ENCODE measurements at regions not wholly inside any gene's neighbourhood (a gene's known extent, or its start where the extent isn't known, plus 50 kb on each side); places are given as distances from the start of the nearest gene placed in this dataset.

DNA sequence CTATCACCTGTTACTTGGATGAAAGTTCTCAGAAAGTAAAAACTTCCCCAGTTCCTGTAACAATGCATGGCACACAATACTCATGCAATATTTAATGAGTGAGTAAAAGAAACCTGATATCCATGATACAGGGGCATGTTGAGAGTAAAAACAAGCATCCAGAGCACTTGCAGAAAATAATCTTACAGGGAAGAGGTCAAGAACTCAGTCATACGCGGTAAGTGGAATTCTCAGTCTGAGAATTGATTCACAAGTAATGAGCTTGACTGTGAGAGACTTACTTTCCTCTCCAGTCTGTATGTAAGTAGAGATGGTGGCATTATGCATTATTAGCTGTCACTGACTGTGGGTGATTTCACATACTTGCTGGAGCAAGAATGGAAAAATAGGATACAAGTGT lies 976.9 kb downstream of the BRINP3 start:
- DNase-seq = no peak
- no peaks in the 10 kb centered on the region for H3K27me3 Mint-ChIP-seq
- H3K4me1 Mint-ChIP-seq = no peaks in the 10 kb centered on the region
- H3K9me3 Mint-ChIP-seq = peaks cover 8% of the 10 kb centered on the region
- H3K36me3 Mint-ChIP-seq (ENCODE audit: low read depth) = no peaks in the 10 kb centered on the region
- no peak overlapping the region for H3K4me3 Mint-ChIP-seq
- intact Hi-C loops (cut with micrococcal nuclease) = no loop called here
- no peak overlapping the region for H3K27ac Mint-ChIP-seq

DNA sequence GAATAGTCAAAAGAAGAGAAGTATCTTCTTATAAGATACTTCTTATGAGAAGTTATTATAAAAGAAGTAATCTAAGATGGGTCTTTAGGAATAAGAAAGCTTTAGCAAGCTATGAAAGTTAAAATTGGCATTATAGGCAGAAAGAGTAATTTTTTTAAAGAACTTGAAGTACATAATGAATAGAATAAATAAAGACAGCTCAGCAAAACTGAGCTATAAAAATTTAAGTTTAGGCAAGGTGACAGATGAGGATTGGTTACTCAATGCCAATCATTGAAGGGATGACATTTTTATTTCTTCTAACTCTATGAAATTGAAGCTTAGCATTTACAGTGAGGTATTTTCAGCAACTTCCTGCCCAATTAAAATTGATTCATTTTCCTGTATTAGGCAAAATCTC lies 966.8 kb downstream of the BRINP3 start:
- intact Hi-C loops (cut with micrococcal nuclease) = no loop called here

DNA sequence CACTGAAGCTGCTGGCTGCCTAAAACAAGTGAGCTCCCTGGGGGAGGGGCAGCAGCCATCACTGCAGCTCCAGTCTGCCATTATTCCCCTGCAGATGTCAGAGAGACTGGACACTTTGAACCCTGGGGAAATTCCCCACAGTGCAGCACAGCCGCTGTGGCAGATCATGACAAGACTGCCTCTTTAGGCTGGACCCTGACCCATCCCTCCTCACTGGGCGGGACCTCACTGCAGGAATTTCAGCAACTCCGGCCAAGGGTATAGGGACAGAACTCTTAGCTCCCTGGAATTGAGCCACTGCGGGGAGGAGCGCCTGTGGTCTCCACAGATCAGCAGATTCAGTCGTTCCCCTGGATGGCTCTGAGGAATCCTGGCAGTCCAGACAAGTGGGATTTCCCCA lies 964.6 kb downstream of the BRINP3 start:
- no peaks in the 10 kb centered on the region for H3K9me3 Mint-ChIP-seq
- no peaks in the 10 kb centered on the region for H3K4me1 Mint-ChIP-seq
- no peaks in the 10 kb centered on the region for H3K27me3 Mint-ChIP-seq
- no peak overlapping the region for H3K27ac Mint-ChIP-seq
- no peak for DNase-seq
- no peaks in the 10 kb centered on the region for H3K36me3 Mint-ChIP-seq (ENCODE audit: low read depth)
- intact Hi-C loops (cut with micrococcal nuclease) = no loop called here
- no peak overlapping the region for H3K4me3 Mint-ChIP-seq

More for the DNA sequence above, 966.8 kb downstream of the BRINP3 start:
- no peaks in the 10 kb centered on the region for H3K4me1 Mint-ChIP-seq
- DNase-seq = no peak
- no peaks in the 10 kb centered on the region for H3K36me3 Mint-ChIP-seq (ENCODE audit: low read depth)
- no peak overlapping the region for H3K27ac Mint-ChIP-seq
- peaks cover 4% of the 10 kb centered on the region for H3K9me3 Mint-ChIP-seq
- H3K4me3 Mint-ChIP-seq = no peak overlapping the region
- H3K27me3 Mint-ChIP-seq = no peaks in the 10 kb centered on the region

DNA sequence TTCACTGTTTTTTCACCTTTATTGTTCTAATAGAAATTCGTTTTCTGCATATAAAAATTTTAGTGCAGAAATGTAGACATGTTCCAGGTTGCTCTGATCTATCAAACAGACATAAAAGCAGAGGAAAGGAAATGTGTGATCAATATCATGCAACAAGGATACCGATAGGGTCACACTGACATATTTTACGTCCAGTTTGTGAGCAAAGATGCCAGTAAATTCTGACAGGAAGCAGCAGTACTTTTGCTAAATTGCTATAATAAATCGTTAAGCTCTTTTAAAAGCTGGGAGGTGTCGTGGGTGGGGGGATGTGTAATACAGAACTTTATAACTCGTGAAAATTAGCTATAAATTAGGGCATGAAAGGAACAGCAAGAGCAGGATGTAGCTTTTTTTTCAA lies 955.2 kb downstream of the BRINP3 start:
- Mint-ChIP-seq H3K4me1 (no peaks in the 10 kb centered on the region), H3K27me3 (no peaks in the 10 kb centered on the region), H3K36me3 (ENCODE audit: low read depth) (no peaks in the 10 kb centered on the region), H3K4me3 (no peak overlapping the region), H3K9me3 (peaks cover 3% of the 10 kb centered on the region), H3K27ac (no peak overlapping the region)
- no peak for DNase-seq
- intact Hi-C loops (cut with micrococcal nuclease) = no loop called here

DNA sequence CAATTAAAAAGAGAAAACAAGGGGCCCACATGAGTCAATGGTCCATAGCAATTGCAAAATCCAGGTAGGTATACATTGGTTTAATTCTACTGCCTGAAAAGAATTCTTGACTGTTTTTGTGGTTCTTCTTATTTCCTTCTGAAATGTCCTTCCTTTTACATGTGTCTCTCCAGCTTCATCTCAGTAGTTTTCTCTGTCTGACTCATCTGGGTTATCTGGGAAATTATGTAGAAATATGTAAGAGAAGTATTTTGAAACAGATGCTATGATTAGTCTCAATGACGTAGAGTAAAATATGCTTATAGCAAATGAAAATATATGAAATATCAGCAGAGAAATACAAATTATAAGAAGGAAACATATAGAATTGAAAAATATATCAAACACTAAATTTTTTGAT lies 953.2 kb downstream of the BRINP3 start:
- no peaks in the 10 kb centered on the region for H3K36me3 Mint-ChIP-seq (ENCODE audit: low read depth)
- DNase-seq = no peak
- H3K9me3 Mint-ChIP-seq = peaks cover 3% of the 10 kb centered on the region
- no peak overlapping the region for H3K27ac Mint-ChIP-seq
- H3K27me3 Mint-ChIP-seq = no peaks in the 10 kb centered on the region
- no peak overlapping the region for H3K4me3 Mint-ChIP-seq
- no peaks in the 10 kb centered on the region for H3K4me1 Mint-ChIP-seq
- intact Hi-C loops (cut with micrococcal nuclease) = no loop called here

DNA sequence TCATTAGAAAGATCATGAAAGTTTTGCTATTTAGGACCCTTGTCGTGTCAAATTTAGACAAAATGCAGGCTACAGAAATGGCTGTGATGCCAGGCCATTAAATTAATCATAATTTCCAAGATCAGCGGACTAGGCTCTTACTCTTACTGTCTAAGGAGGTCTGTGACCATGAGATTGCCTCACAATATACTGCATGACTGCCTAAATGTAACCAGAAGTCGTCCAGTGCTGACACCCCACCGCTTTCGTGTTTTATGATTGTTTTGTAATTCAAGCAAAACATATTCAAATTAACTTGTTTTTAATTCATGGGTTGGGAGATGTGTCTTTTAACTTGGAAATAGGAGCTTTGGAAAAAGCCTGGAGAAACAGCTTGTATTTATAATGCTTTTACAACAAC lies 947.5 kb downstream of the BRINP3 start:
- DNase-seq = no peak
- H3K4me3 Mint-ChIP-seq = no peak overlapping the region
- no peaks in the 10 kb centered on the region for H3K4me1 Mint-ChIP-seq
- intact Hi-C loops (cut with micrococcal nuclease) = no loop called here
- no peaks in the 10 kb centered on the region for H3K9me3 Mint-ChIP-seq
- H3K36me3 Mint-ChIP-seq (ENCODE audit: low read depth) = no peaks in the 10 kb centered on the region
- no peak overlapping the region for H3K27ac Mint-ChIP-seq
- no peaks in the 10 kb centered on the region for H3K27me3 Mint-ChIP-seq

DNA sequence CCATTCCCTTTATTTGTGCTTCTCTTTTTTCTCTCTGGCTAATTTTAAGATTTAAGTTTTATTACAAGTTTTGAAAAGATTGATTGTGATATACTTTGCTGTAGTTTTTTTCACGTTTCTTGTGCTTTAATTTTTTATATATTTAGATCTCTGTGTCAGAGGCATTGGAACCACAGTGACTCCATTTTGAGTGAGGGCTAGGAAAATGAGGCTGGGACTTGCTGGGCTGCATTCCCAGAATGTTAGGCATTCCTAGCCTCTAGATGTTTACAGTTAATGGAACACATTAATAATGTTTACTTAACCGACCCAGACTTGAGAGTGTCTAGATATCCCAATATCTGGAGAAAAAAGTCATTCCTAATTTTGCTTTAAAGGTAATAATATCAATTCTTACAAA lies 939.4 kb downstream of the BRINP3 start:
- intact Hi-C loops (cut with micrococcal nuclease) = no loop called here
- Mint-ChIP-seq H3K4me3 (no peak overlapping the region), H3K27ac (no peak overlapping the region), H3K36me3 (ENCODE audit: low read depth) (no peaks in the 10 kb centered on the region), H3K4me1 (no peaks in the 10 kb centered on the region), H3K27me3 (no peaks in the 10 kb centered on the region), H3K9me3 (no peaks in the 10 kb centered on the region)
- DNase-seq = no peak

DNA sequence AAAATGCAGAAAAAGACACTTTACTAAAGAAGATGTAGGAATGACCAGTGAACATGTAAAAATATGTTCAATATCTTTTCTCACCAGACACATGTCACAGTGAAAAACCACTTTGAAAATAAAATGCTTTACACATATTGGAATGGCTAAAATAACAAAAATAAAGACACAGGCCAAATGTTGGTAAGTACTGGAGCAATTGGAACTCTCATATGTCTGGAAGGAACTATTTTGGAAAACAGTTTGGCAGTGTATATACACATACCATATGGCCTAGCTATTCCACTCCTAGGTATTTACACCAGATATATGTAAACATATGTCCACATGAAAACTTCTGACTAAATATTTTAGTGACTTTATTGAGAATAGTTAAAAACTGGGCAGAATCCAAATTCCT lies 927.2 kb downstream of the BRINP3 start:
- Mint-ChIP-seq H3K9me3 (no peaks in the 10 kb centered on the region), H3K36me3 (ENCODE audit: low read depth) (no peaks in the 10 kb centered on the region), H3K27me3 (no peaks in the 10 kb centered on the region), H3K4me3 (no peak overlapping the region), H3K27ac (no peak overlapping the region), H3K4me1 (no peaks in the 10 kb centered on the region)
- intact Hi-C loops (cut with micrococcal nuclease) = no loop called here
- DNase-seq = no peak

DNA sequence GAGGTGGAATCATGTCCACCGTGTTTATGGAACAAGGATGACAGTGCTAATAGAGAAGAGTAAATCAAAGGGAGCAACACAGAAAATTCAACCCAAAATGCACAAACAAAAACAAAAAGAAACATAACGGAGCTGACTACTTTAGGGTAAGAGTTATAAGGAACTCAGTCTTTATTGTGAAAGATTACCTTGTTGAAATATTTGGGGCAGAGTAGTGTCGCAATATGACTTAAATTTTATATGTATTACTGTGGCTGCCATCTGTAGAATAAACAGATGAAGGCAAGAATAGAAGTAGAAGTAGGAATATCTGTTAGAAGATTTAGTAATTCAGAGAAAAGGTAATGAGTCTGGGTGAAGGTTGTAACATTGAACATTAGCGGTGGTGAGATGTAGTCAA lies 913.9 kb downstream of the BRINP3 start:
- Mint-ChIP-seq H3K27me3 (no peaks in the 10 kb centered on the region), H3K4me3 (no peak overlapping the region), H3K9me3 (no peaks in the 10 kb centered on the region), H3K4me1 (no peaks in the 10 kb centered on the region), H3K27ac (no peak overlapping the region), H3K36me3 (ENCODE audit: low read depth) (no peaks in the 10 kb centered on the region)
- no peak for DNase-seq
- intact Hi-C loops (cut with micrococcal nuclease) = no loop called here

DNA sequence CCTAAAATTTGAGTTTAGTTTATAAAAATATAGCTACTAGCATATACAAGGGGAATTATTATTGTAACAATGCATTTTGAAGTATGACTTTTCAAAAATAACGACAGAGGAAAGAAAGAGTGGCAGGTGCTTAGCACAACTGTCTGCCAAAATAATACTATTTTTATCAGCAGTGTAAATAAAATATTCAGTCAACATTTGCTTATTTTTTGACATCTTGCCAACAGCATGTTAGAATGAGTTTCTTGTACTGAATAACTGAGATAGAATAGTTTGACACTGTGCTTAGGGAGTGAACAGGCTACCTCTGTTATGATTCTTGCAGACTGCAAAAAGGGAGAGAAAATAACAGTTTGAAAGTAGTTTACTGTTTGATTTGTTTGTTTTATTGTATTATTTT lies 909.8 kb downstream of the BRINP3 start:
- intact Hi-C loops (cut with micrococcal nuclease) = no loop called here
- Mint-ChIP-seq H3K4me1 (no peaks in the 10 kb centered on the region), H3K27me3 (no peaks in the 10 kb centered on the region), H3K27ac (no peak overlapping the region), H3K9me3 (no peaks in the 10 kb centered on the region), H3K4me3 (no peak overlapping the region), H3K36me3 (ENCODE audit: low read depth) (no peaks in the 10 kb centered on the region)
- DNase-seq = no peak

DNA sequence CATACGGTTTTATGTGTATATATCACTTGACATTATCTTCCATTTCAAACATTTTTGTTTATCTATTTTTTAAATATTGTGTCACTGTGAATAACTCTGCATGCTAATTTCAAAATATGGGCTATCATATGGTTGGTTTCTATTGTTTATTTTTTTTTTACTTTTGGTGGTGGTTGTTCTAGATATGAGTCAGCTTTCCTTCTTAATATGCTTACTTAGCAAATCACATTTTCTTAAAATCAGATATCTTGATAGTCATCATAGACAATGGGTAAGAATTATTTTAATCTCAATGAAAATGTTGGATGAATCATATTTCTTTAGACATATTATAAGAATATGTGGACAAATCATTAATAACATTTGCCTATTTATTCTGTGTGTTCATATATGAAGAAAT lies 881.5 kb downstream of the BRINP3 start:
- Mint-ChIP-seq H3K9me3 (no peaks in the 10 kb centered on the region), H3K4me1 (no peaks in the 10 kb centered on the region), H3K4me3 (no peak overlapping the region), H3K36me3 (ENCODE audit: low read depth) (no peaks in the 10 kb centered on the region), H3K27ac (no peak overlapping the region), H3K27me3 (no peaks in the 10 kb centered on the region)
- intact Hi-C loops (cut with micrococcal nuclease) = no loop called here
- DNase-seq = no peak

DNA sequence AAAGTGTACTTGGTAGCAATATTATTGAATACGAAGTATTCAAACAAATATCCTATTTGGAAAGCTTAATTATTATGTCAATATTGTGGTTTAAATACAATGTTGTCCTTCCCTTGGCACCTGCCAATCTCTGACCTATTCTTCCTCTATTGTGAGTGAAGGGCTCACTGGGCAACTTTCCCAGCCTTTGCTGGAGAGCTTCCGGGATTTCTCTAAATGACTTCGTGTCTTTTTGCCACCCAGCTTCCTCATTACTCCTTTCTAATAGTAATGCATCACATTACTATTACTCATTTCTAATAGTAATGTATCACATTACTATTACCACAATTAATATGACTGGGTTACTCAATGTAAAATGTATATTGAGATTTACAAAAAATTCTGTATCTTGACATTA lies 880.6 kb downstream of the BRINP3 start:
- no peak for DNase-seq
- H3K27ac Mint-ChIP-seq = no peak overlapping the region
- H3K36me3 Mint-ChIP-seq (ENCODE audit: low read depth) = no peaks in the 10 kb centered on the region
- no peak overlapping the region for H3K4me3 Mint-ChIP-seq
- no peaks in the 10 kb centered on the region for H3K27me3 Mint-ChIP-seq
- H3K4me1 Mint-ChIP-seq = no peaks in the 10 kb centered on the region
- intact Hi-C loops (cut with micrococcal nuclease) = no loop called here
- H3K9me3 Mint-ChIP-seq = no peaks in the 10 kb centered on the region

DNA sequence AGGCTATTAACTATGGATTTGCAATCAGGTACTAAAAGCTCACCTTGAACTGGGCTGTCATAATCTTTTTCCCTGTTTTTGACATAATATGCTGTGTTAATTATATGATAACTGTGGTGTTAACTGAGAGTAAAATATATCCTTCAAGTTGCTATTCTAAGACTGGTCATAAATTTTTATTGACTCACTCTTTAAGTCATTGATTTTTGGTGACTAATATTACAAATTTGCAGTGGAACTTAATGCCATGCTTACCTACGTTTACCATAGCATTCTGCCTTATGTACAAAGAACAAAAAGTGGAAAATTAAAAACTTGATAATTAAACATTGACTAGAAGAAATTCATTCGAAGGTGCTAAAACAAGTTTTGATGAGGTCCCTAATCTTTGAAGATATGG lies 872.4 kb downstream of the BRINP3 start:
- DNase-seq = no peak
- H3K36me3 Mint-ChIP-seq (ENCODE audit: low read depth) = no peaks in the 10 kb centered on the region
- H3K27me3 Mint-ChIP-seq = no peaks in the 10 kb centered on the region
- no peak overlapping the region for H3K27ac Mint-ChIP-seq
- intact Hi-C loops (cut with micrococcal nuclease) = no loop called here
- H3K4me1 Mint-ChIP-seq = no peaks in the 10 kb centered on the region
- no peaks in the 10 kb centered on the region for H3K9me3 Mint-ChIP-seq
- no peak overlapping the region for H3K4me3 Mint-ChIP-seq

DNA sequence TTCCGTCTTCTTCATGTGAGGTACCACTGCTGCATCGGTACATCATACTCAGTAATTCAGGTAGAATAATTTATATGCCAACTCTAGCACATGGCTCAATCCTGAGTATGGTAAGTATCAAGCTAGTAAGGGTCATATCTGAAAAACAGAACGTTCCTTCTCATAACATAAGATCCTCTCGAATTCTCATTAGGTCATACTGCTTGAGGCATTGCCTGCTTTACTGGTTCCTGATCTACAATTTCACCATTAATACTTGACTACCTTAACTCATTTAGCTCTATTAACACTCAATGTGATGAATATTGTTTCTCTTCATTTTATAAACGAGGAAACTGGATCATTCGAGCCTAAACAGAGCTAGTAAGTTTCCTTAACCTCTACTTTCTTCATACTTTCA lies 871.6 kb downstream of the BRINP3 start:
- Mint-ChIP-seq H3K27me3 (no peaks in the 10 kb centered on the region), H3K9me3 (no peaks in the 10 kb centered on the region), H3K27ac (no peak overlapping the region), H3K36me3 (ENCODE audit: low read depth) (no peaks in the 10 kb centered on the region), H3K4me1 (no peaks in the 10 kb centered on the region), H3K4me3 (no peak overlapping the region)
- DNase-seq = no peak
- intact Hi-C loops (cut with micrococcal nuclease) = no loop called here

DNA sequence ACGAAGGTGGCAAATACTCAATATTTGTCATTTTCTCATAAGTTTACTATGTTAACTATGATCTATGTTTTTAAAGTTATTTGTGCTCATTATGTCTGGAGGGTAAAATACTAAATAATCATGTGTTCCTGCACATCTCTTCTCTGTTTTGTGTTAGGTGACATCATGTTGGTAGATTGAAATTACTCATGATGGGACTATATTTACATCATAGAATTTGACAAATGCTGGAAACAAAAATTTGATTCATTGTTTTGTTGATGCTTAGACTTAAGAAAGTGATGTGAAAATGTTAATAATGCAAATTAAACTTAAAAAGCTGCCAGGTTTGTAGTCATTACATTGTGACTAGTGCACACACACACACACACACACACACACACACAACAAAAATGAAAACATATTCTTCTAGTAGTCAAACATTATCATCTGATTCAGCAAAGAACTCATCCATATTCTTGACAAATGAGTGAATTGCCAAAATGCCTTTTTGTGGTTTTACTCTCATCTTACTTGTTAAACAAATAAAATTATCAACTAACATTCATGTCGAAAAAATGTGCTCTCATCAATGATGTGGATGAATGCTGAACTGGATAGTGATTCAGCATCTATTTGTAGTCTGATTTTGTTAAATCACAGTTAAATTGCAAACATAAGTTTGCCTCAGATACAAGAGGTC lies 870.7 kb downstream of the BRINP3 start:
- intact Hi-C loops (cut with micrococcal nuclease) = no loop called here
- Mint-ChIP-seq H3K4me3 (no peak overlapping the region), H3K27me3 (no peaks in the 10 kb centered on the region), H3K4me1 (no peaks in the 10 kb centered on the region), H3K36me3 (ENCODE audit: low read depth) (no peaks in the 10 kb centered on the region), H3K9me3 (no peaks in the 10 kb centered on the region), H3K27ac (no peak overlapping the region)
- DNase-seq = no peak
